CD4-positive, alpha-beta T cell treated with Interleukin-1 beta for 1 hour (primary cell): ENCODE measurements at regions not wholly inside any gene's neighbourhood (a gene's known extent, or its start where the extent isn't known, plus 50 kb on each side); places are given as distances from the start of the nearest gene placed in this dataset.
"Not testable (repeated sequence)": the region's sequence is repeated elsewhere in the genome, so short reads cannot be mapped to it uniquely, and the experiment has no call there.

ENCODE experiments used
- DNase-seq, 2 donors: peaks; one replicate each; pipeline ENCODE4 v3.0.0-alpha.2; 2020 to 2022

- no peak for DNase-seq
These were observed 547.6 kb downstream of the TBC1D32 start for GRCh38 chr6:120786682-120787081.

- no peak for DNase-seq
These were observed 548.0 kb downstream of the TBC1D32 start for GRCh38 chr6:120786256-120786655.

GRCh38 chr6:120785459-120786086, 548.7 kb downstream of the TBC1D32 start:
- no peak for DNase-seq

- no peak for DNase-seq
These were observed 554.8 kb downstream of the TBC1D32 start for GRCh38 chr6:120779441-120779840.

GRCh38 chr6:120775698-120776097, 558.6 kb downstream of the TBC1D32 start:
- DNase-seq = no peak

- DNase-seq = no peak
These were observed 560.0 kb downstream of the TBC1D32 start for GRCh38 chr6:120774275-120774674.

GRCh38 chr6:120771019-120771418, 563.3 kb downstream of the TBC1D32 start:
- DNase-seq = no peak

- no peak for DNase-seq
These were observed 570.0 kb downstream of the TBC1D32 start for GRCh38 chr6:120764312-120764711.

- no peak for DNase-seq
These were observed 574.7 kb downstream of the TBC1D32 start for GRCh38 chr6:120759570-120759969.

GRCh38 chr6:120748574-120748973, 585.7 kb downstream of the TBC1D32 start:
- DNase-seq = not testable (repeated sequence)

GRCh38 chr6:120736740-120737139, 597.5 kb downstream of the TBC1D32 start:
- DNase-seq = no peak

GRCh38 chr6:120735641-120736040, 598.6 kb downstream of the TBC1D32 start:
- DNase-seq = no peak

GRCh38 chr6:120711255-120711654, 623.0 kb downstream of the TBC1D32 start:
- DNase-seq = no peak

- no peak for DNase-seq
These were observed 634.3 kb downstream of the TBC1D32 start for GRCh38 chr6:120700001-120700400.

GRCh38 chr6:120686492-120686891, 647.8 kb downstream of the TBC1D32 start:
- no peak for DNase-seq

GRCh38 chr6:120682145-120682544, 652.1 kb downstream of the TBC1D32 start:
- DNase-seq = no peak

GRCh38 chr6:120681204-120681603, 653.1 kb downstream of the TBC1D32 start:
- DNase-seq = no peak

GRCh38 chr6:120675886-120676285, 658.4 kb downstream of the TBC1D32 start:
- DNase-seq = no peak

- no peak for DNase-seq
These were observed 662.8 kb downstream of the TBC1D32 start for GRCh38 chr6:120671519-120671918.

- DNase-seq = no peak
These were observed 681.8 kb downstream of the TBC1D32 start for GRCh38 chr6:120652506-120652905.

- no peak for DNase-seq
These were observed 685.6 kb downstream of the TBC1D32 start for GRCh38 chr6:120648713-120649112.

GRCh38 chr6:120646101-120646500, 688.2 kb downstream of the TBC1D32 start:
- DNase-seq = no peak

- no peak for DNase-seq
These were observed 701.3 kb downstream of the TBC1D32 start for GRCh38 chr6:120632975-120633374.

GRCh38 chr6:120627612-120628011, 706.7 kb downstream of the TBC1D32 start:
- DNase-seq = no peak

GRCh38 chr6:120622127-120622631, 712.1 kb downstream of the TBC1D32 start:
- no peak for DNase-seq
